ENCODE measurements at regions not wholly inside any gene's neighbourhood (a gene's known extent, or its start where the extent isn't known, plus 50 kb on each side); places are given as distances from the start of the nearest gene placed in this dataset.

DNA sequence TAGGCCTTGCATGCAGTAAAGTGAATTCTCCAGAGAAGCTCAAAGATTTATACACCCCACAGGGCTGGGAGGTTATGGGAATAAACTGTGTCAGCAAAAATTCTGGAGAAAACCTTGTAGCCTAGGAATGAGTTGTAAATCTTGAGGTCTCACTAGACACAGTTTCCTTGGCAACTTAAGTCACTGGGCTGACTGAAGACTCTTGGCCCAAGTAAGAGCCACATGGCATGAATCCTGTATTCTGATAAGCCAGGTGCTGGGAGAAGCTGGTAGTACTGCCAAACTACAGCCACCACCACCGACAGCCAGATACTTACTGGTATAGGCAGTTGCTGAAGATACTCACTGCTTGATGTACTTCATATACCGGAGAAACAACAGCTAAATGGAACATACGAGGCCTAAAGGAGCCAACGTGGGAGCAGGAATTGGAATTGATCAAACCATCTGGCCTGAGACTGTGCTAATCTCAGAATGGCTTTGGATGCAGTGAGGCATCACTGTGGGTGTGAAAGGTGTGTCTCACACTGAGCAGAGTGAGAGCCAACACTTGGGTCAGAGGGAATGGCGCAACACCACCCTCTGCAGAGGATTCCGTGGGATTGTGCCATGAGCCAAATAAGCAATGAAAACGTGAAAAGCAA, 102.8 kb upstream of the TMCC3 start:
- TF ChIP-seq, protein P1, sequence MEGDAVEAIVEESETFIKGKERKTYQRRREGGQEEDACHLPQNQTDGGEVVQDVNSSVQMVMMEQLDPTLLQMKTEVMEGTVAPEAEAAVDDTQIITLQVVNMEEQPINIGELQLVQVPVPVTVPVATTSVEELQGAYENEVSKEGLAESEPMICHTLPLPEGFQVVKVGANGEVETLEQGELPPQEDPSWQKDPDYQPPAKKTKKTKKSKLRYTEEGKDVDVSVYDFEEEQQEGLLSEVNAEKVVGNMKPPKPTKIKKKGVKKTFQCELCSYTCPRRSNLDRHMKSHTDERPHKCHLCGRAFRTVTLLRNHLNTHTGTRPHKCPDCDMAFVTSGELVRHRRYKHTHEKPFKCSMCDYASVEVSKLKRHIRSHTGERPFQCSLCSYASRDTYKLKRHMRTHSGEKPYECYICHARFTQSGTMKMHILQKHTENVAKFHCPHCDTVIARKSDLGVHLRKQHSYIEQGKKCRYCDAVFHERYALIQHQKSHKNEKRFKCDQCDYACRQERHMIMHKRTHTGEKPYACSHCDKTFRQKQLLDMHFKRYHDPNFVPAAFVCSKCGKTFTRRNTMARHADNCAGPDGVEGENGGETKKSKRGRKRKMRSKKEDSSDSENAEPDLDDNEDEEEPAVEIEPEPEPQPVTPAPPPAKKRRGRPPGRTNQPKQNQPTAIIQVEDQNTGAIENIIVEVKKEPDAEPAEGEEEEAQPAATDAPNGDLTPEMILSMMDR (IDR thresholded peaks at IDR 0.05; ENCODE audit: low read length) = no peak
- no peak for TF ChIP-seq EZH2 (optimal IDR thresholded peaks at IDR 0.05; ENCODE audit: low read depth, low read length)
- no peak for TF ChIP-seq EZH2phosphoT487 (IDR thresholded peaks at IDR 0.05; ENCODE audit: low read length)
